HG03135 (cell line): ENCODE measurements at regions not wholly inside any gene's neighbourhood (a gene's known extent, or its start where the extent isn't known, plus 50 kb on each side); places are given as distances from the start of the nearest gene placed in this dataset.

ENCODE experiments used
- ATAC-seq: cut with Tn5 transposase; IDR thresholded peaks from one replicate; pipeline ENCODE4 v1.9.1; 2021; ENCODE audit warnings: mild to moderate bottlenecking, moderate library complexity; ENCODE audit not compliant: unreplicated experiment

- no peak for ATAC-seq
Measured at GRCh38 chr13:102993348-102993747, 72.9 kb downstream of the SLC10A2 start.

GRCh38 chr13:102984210-102984609 lies 82.0 kb downstream of the SLC10A2 start:
- no peak for ATAC-seq

- ATAC-seq: no peak
Measured at GRCh38 chr13:102983496-102983895, 82.7 kb downstream of the SLC10A2 start.

GRCh38 chr13:102980331-102980982 lies 85.8 kb downstream of the SLC10A2 start:
- ATAC-seq: no peak

GRCh38 chr13:102978168-102978567 lies 88.0 kb downstream of the SLC10A2 start:
- no peak for ATAC-seq

DNA sequence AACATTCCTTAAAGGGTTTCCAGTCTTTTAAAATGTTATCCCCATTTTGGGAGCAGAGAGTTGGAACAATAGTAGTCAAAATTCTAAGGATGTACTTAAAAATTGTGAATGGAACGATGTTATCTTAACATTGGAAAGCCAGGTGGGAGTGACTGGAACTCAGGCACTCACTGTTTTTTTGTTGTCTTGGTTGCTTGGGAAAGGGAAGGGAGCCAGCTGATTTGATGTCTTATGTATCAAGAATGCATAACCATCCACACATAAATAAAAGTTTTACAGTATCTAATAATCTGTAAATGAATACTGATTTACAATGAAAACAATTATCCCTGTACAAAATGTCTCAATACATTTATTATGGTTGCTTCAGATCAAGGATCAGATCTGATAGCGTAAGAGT lies 88.7 kb downstream of the SLC10A2 start:
- ATAC-seq: no peak

DNA sequence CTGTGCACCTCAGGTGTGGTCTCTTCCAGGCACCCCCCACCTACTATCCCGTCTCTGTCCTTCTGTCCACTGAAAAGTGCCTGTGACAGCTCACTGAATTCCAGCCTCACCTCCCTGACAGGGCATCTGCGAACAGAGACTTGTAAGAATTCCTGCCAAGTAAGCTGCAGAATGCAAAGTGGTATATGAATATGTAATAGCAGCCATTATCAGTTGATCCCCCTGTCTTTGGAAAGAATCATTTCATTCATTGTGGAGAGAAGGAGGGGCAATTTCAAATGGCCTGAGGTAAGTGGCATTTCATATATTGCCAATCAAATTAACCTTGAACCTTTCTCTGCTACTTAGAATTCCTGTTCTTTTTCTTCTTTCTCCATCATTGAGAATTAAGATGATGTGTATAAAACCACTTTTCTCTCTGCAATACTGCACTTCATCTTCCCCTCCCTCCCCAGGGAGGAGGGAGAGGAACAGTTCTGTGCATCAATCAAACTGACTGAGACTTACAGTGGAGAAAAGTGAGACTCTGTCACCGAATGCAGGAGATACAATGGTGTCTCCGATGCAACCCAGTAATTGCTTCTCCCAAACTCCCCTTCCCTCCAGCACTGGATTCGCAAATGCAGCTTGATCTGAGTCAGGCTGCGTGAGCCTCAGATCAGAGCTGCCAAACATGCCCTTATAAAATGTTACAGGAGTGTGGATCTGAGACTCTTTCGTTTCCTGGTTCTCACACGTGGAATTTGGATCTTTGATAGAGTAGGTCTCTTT lies 91.7 kb downstream of the SLC10A2 start:
- ATAC-seq: no peak

DNA sequence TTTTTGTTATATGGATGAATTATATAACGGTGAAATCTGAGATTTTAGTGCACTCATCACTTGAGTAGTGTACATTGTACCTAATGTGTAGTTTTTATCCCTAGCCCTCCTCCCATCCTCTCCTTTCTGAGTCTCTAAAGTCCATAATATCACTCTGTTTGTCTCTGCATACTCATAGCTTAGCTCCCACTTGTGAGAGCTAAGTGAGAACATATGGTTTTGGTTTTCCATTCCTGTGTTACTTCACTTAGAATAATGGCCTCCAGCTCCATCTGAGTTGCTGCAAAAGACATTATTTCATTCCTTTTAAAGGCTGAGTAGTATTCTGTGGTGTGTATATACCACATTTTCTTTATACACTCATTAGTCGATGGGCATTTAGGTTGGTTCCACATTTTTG lies 94.0 kb downstream of the SLC10A2 start:
- ATAC-seq: no peak

GRCh38 chr13:102970542-102970941 lies 95.7 kb downstream of the SLC10A2 start:
- peak; percentile 95 for ATAC-seq

- peak; percentile 50 for ATAC-seq
Measured at GRCh38 chr13:102968572-102969228, 97.5 kb downstream of the SLC10A2 start.

DNA sequence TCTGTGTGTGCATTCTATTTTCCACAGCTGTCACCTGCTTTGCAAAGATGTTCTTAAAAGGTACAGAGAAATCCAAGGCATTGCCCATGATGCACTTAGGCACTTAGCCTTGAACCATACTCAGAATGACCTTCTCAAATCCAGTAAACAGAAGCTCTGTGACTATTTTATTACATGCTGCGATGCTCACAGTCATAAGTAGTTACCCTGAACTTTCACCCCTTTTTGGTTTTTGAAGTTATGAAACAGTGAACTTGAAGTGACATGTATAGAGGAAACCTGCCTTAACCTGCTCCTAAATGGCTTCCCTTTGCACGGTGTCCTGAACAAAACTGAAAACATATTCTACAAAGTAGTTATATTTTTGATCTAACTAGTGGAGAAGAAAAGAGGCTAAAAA lies 100.4 kb downstream of the SLC10A2 start:
- ATAC-seq: no peak

- ATAC-seq: no peak
Measured at GRCh38 chr13:102962430-102962829, 103.8 kb downstream of the SLC10A2 start.

DNA sequence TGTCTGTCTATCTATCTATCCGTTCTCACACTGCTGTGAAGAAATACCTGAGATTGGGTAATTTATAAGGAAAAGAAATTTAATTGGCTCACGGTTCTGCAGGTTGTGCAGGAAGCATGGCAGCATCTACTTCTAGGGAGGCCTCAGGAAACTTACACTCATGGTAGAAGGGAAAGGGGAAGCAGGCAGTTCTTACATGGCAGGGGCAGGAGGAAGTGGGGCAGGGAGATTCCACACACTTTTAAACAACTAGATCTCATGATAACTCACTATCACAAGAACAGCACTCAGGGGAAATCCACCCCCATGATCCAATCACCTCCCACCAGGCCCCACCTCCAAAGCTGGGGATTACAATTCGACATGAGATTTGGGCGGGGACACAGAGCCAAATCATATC lies 105.3 kb downstream of the SLC10A2 start:
- ATAC-seq: no peak

DNA sequence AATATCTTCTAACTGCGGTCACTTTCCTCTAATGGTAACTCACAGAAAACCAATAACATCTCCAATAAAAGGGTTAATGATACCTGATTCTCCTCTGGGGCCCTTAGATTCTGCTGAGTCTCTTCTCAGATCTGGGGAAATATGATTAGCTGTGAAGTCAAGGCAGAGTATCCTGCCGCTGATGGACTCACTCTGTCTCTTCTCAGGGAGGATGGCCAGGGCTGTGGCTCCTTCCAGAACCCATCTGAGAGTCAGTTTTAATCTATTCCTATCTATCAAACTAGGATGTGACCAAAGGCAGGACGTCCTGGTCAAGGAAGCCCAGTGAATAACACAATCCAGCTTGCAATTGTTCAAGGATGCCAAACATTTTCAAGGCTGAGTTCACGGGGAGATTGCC lies 109.8 kb downstream of the SLC10A2 start:
- no peak for ATAC-seq

GRCh38 chr13:102954350-102954749 lies 108.5 kb downstream of the ERCC5 start:
- ATAC-seq: no peak

DNA sequence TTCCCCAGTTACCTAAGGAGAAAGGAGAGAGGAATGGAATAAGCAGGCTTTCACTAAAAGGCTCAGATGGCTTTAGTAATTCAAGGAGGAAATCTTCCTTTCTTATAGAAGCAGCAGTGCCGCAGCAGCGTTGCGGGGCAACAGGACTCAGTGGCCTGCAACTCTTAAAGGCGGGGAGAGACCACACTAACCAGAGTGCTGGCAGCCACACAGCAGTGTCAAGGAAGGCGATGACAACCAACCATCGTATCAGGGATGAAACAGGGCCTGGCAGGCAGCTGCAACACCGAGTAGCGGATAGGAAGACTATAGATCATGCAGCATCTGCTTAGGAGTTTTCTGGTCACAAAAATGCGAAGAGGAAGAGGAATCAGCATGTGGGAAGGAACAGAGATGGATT lies 106.0 kb downstream of the ERCC5 start:
- no peak for ATAC-seq

DNA sequence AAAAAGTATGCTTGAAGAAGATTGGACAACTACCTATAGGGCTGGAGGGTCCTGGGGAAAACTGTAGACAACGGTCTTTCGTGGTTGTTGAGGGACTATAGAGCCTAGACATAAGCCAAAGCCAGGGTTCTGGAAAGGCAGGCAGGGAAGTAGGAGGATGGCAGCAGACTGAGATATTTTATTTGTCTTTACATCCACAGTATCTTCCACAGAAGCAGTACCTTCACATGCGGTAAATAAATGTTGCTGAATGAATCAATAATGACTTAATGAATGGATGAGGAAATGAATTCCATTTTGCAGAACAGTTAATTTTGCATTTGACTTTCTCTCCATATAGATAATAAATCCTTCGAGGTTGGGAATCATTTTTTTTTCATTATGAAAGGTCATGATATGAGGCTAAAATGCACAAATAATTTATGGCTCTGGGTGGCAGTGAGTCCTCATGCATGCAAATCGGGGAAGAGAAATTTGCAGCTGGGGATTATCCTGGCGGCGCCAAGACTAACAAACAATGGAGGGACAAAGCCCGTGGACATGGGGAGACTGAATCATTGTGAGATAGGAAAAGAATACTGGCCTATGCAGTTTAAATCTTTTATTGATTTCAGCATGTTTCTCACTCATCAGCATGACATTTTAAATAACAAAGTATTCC lies 102.0 kb downstream of the ERCC5 start:
- no peak for ATAC-seq

GRCh38 chr13:102945886-102946285 lies 100.1 kb downstream of the ERCC5 start:
- ATAC-seq: no peak

GRCh38 chr13:102945324-102945815 lies 99.5 kb downstream of the ERCC5 start:
- ATAC-seq: no peak

- ATAC-seq: no peak
Measured at GRCh38 chr13:102944821-102945220, 99.0 kb downstream of the ERCC5 start.

GRCh38 chr13:102940770-102941169 lies 94.9 kb downstream of the ERCC5 start:
- no peak for ATAC-seq
